ENCODE measurements at regions not wholly inside any gene's neighbourhood (a gene's known extent, or its start where the extent isn't known, plus 50 kb on each side); places are given as distances from the start of the nearest gene placed in this dataset.

- no peak overlapping the region for H3K4me3 Mint-ChIP-seq (ENCODE audit: unreplicated experiment)
- H3K27me3 Mint-ChIP-seq (ENCODE audit: unreplicated experiment), result no peaks in the 10 kb centered on the region
- H3K36me3 Mint-ChIP-seq (ENCODE audit: unreplicated experiment), result no peaks in the 10 kb centered on the region
- no peak for TF ChIP-seq CTCF (IDR thresholded peaks at IDR 0.05; ENCODE audit: partially characterized antibody, unreplicated experiment)
- no peaks in the 10 kb centered on the region for H3K9me3 Mint-ChIP-seq (ENCODE audit: unreplicated experiment)
- no peak for DNase-seq
- H3K4me1 Mint-ChIP-seq (ENCODE audit: low read depth, unreplicated experiment), result no peaks in the 10 kb centered on the region
- H3K27ac Mint-ChIP-seq (ENCODE audit: unreplicated experiment), result no peak overlapping the region
Measured at GRCh38 chr1:224863486-224863885, 66.0 kb upstream of the DNAH14 start.

GRCh38 chr1:224864006-224864405, 65.5 kb upstream of the DNAH14 start:
- Mint-ChIP-seq H3K27ac (ENCODE audit: unreplicated experiment) (no peak overlapping the region), H3K4me1 (ENCODE audit: low read depth, unreplicated experiment) (no peaks in the 10 kb centered on the region), H3K27me3 (ENCODE audit: unreplicated experiment) (no peaks in the 10 kb centered on the region), H3K36me3 (ENCODE audit: unreplicated experiment) (no peaks in the 10 kb centered on the region), H3K9me3 (ENCODE audit: unreplicated experiment) (no peaks in the 10 kb centered on the region), H3K4me3 (ENCODE audit: unreplicated experiment) (no peak overlapping the region)
- no peak for DNase-seq
- TF ChIP-seq CTCF (IDR thresholded peaks at IDR 0.05; ENCODE audit: partially characterized antibody, unreplicated experiment), result no peak

- H3K9me3 Mint-ChIP-seq (ENCODE audit: unreplicated experiment), result no peaks in the 10 kb centered on the region
- H3K36me3 Mint-ChIP-seq (ENCODE audit: unreplicated experiment), result no peaks in the 10 kb centered on the region
- H3K27ac Mint-ChIP-seq (ENCODE audit: unreplicated experiment), result no peak overlapping the region
- H3K4me3 Mint-ChIP-seq (ENCODE audit: unreplicated experiment), result no peak overlapping the region
- H3K4me1 Mint-ChIP-seq (ENCODE audit: low read depth, unreplicated experiment), result no peaks in the 10 kb centered on the region
- H3K27me3 Mint-ChIP-seq (ENCODE audit: unreplicated experiment), result no peaks in the 10 kb centered on the region
- TF ChIP-seq CTCF (IDR thresholded peaks at IDR 0.05; ENCODE audit: partially characterized antibody, unreplicated experiment), result no peak
- DNase-seq, result no peak
Measured at GRCh38 chr1:224865510-224865909, 64.0 kb upstream of the DNAH14 start.

- no peak for DNase-seq
- Mint-ChIP-seq H3K4me1 (ENCODE audit: low read depth, unreplicated experiment) (no peaks in the 10 kb centered on the region), H3K36me3 (ENCODE audit: unreplicated experiment) (no peaks in the 10 kb centered on the region), H3K27me3 (ENCODE audit: unreplicated experiment) (no peaks in the 10 kb centered on the region), H3K4me3 (ENCODE audit: unreplicated experiment) (no peak overlapping the region), H3K9me3 (ENCODE audit: unreplicated experiment) (no peaks in the 10 kb centered on the region), H3K27ac (ENCODE audit: unreplicated experiment) (no peak overlapping the region)
- no peak for TF ChIP-seq CTCF (IDR thresholded peaks at IDR 0.05; ENCODE audit: partially characterized antibody, unreplicated experiment)
Measured at GRCh38 chr1:224866940-224867339, 62.5 kb upstream of the DNAH14 start.

- no peaks in the 10 kb centered on the region for H3K36me3 Mint-ChIP-seq (ENCODE audit: unreplicated experiment)
- no peak for DNase-seq
- TF ChIP-seq CTCF (IDR thresholded peaks at IDR 0.05; ENCODE audit: partially characterized antibody, unreplicated experiment), result no peak
- H3K27me3 Mint-ChIP-seq (ENCODE audit: unreplicated experiment), result no peaks in the 10 kb centered on the region
- H3K4me3 Mint-ChIP-seq (ENCODE audit: unreplicated experiment), result no peak overlapping the region
- no peaks in the 10 kb centered on the region for H3K9me3 Mint-ChIP-seq (ENCODE audit: unreplicated experiment)
- H3K4me1 Mint-ChIP-seq (ENCODE audit: low read depth, unreplicated experiment), result no peaks in the 10 kb centered on the region
- no peak overlapping the region for H3K27ac Mint-ChIP-seq (ENCODE audit: unreplicated experiment)
Measured at GRCh38 chr1:224867715-224868114, 61.8 kb upstream of the DNAH14 start.

Data from glutamatergic neuron (in vitro differentiated cells).